ENCODE measurements at regions not wholly inside any gene's neighbourhood (a gene's known extent, or its start where the extent isn't known, plus 50 kb on each side); places are given as distances from the start of the nearest gene placed in this dataset.

GRCh38 chr4:20640989-20641388 is 59.3 kb upstream of the PACRGL start:
- H3K36me3 ChIP-seq: no peaks in the 10 kb centered on the region
- no peak for ATAC-seq
- H3K4me1 ChIP-seq: no peaks in the 10 kb centered on the region
- intact Hi-C loops (cut with DNase I): no loop called here
- H3K4me3 ChIP-seq: no peak overlapping the region
- no peaks in the 10 kb centered on the region for H3K27me3 ChIP-seq
- TF ChIP-seq CTCF (IDR thresholded peaks at IDR 0.05): no peak
- no peak overlapping the region for H3K27ac ChIP-seq
- no peak for DNase-seq
- H3K9me3 ChIP-seq: no peaks in the 10 kb centered on the region

- Histone ChIP-seq H3K4me1 (no peaks in the 10 kb centered on the region), H3K9me3 (no peaks in the 10 kb centered on the region), H3K27me3 (no peaks in the 10 kb centered on the region), H3K27ac (no peak overlapping the region), H3K4me3 (no peak overlapping the region), H3K36me3 (no peaks in the 10 kb centered on the region)
- DNase-seq (no peak), ATAC-seq (no peak)
- no peak for TF ChIP-seq CTCF (IDR thresholded peaks at IDR 0.05)
- intact Hi-C loops (cut with DNase I): no loop called here
Observed at GRCh38 chr4:20641976-20642375, 58.3 kb upstream of the PACRGL start.

- intact Hi-C loops (cut with DNase I): no loop called here
- Histone ChIP-seq H3K36me3 (no peaks in the 10 kb centered on the region), H3K9me3 (no peaks in the 10 kb centered on the region), H3K4me3 (no peak overlapping the region), H3K27ac (no peak overlapping the region), H3K4me1 (no peaks in the 10 kb centered on the region), H3K27me3 (no peaks in the 10 kb centered on the region)
- ATAC-seq: no peak
- DNase-seq: no peak
- no peak for TF ChIP-seq CTCF (IDR thresholded peaks at IDR 0.05)
Observed at GRCh38 chr4:20643631-20644030, 56.6 kb upstream of the PACRGL start.

- no peaks in the 10 kb centered on the region for H3K4me1 ChIP-seq
- no peak overlapping the region for H3K27ac ChIP-seq
- ATAC-seq: no peak
- TF ChIP-seq CTCF (IDR thresholded peaks at IDR 0.05): no peak
- no peak for DNase-seq
- intact Hi-C loops (cut with DNase I): no loop called here
- no peak overlapping the region for H3K4me3 ChIP-seq
- no peaks in the 10 kb centered on the region for H3K9me3 ChIP-seq
- no peaks in the 10 kb centered on the region for H3K27me3 ChIP-seq
- H3K36me3 ChIP-seq: no peaks in the 10 kb centered on the region
Observed at GRCh38 chr4:20645236-20645635, 55.0 kb upstream of the PACRGL start.

GRCh38 chr4:20646287-20646686 is 54.0 kb upstream of the PACRGL start:
- no peaks in the 10 kb centered on the region for H3K4me1 ChIP-seq
- ATAC-seq: no peak
- H3K4me3 ChIP-seq: no peak overlapping the region
- H3K27ac ChIP-seq: no peak overlapping the region
- no peaks in the 10 kb centered on the region for H3K27me3 ChIP-seq
- intact Hi-C loops (cut with DNase I): no loop called here
- H3K36me3 ChIP-seq: no peaks in the 10 kb centered on the region
- no peaks in the 10 kb centered on the region for H3K9me3 ChIP-seq
- no peak for DNase-seq
- no peak for TF ChIP-seq CTCF (IDR thresholded peaks at IDR 0.05)

Small RNA genes in the stretch of these regions (microRNA-seq; reads per million reads assigned to microRNA genes)
- 78.4 to 105 reads per million in 2 donors for gene MIR218-1

All from left lung (tissue), 4 donors.